GM12878 (cell line): ENCODE measurements at regions not wholly inside any gene's neighbourhood (a gene's known extent, or its start where the extent isn't known, plus 50 kb on each side); places are given as distances from the start of the nearest gene placed in this dataset.

ENCODE experiments used
- ATAC-seq: fragments of 200-7000 bp; cut with Tn5 transposase; 3 replicates; pipeline ENCODE4 v1.9.1; 2020; ENCODE audit warnings: mild to moderate bottlenecking, moderate library complexity
- BruUV-seq: library from RNA; stranded (reverse); fragments of 400-500 nt; replicated peaks from 2 replicates; lab custom pipeline; 2021; lab: Mats Ljungman, UMichigan
- CTCF ChIA-PET: fragments of 300-600 bp; sonication (Branson Sonifier 250); formaldehyde crosslinking; extraction: SDS; loops from one replicate; lab custom pipeline; 2021; ENCODE audit warnings: inconsistent platforms; lab: Yijun Ruan, JAX
- POLR2A ChIA-PET: fragments of 350-600 bp; formaldehyde crosslinking; extraction: SDS; loops from one replicate; lab custom pipeline; 2021; ENCODE audit warnings: inconsistent platforms; lab: Charles Lee
- RAD21 ChIA-PET: fragments of 300-600 bp; sonication (Branson Sonifier 250); formaldehyde crosslinking; loops from one replicate; lab custom pipeline; 2023; ENCODE audit warnings: antibody characterized with exemption; ENCODE audit not compliant: unreplicated experiment; lab: Charles Lee
- SMC1A ChIA-PET: fragments of 300-600 bp; sonication (Branson Sonifier 250); formaldehyde crosslinking; loops from one replicate; lab custom pipeline; 2023; ENCODE audit not compliant: unreplicated experiment, uncharacterized antibody; lab: Charles Lee
- DNase-seq: peaks from one replicate; pipeline ENCODE4 v3.0.0-alpha.2; 2011; ENCODE audit warnings: low read depth, low spot score
- FAIRE-seq: peaks from 3 replicates; lab custom pipeline; 2011; peaks lifted over from hg19 to GRCh38; lab: Jason Lieb, UNC
- H2AFZ ChIP-seq: 2 replicates; pipeline ENCODE4 v1.6.0; 2011; ENCODE audit warnings: low read depth, low read length, control low read depth; ENCODE audit not compliant: control insufficient read depth
- H3K27ac ChIP-seq: 2 replicates; pipeline ENCODE4 v1.5.1; 2011; ENCODE audit warnings: control low read depth; ENCODE audit not compliant: control insufficient read depth, insufficient read depth
- H3K27me3 ChIP-seq, 2 experiments: replicated peaks in 1 of 2; 2 replicates each; pipeline versions ENCODE4 v1.6.0 to v1.6.1; 2011; ENCODE audit warnings: low read length in 1 of 2; ENCODE audit not compliant: control insufficient read depth in 2 of 2, insufficient read depth in 2 of 2
- H3K36me3 ChIP-seq, 2 experiments: 2 replicates each; pipeline ENCODE4 v1.5.1; 2011; ENCODE audit warnings: low read length in 1 of 2; ENCODE audit not compliant: control insufficient read depth in 2 of 2, insufficient read depth in 2 of 2
- H3K4me1 ChIP-seq: 2 replicates; pipeline ENCODE4 v1.6.1; 2011; ENCODE audit warnings: mild to moderate bottlenecking, low read length, moderate library complexity, mixed read lengths; ENCODE audit not compliant: control insufficient read depth, insufficient read depth
- H3K4me2 ChIP-seq: 2 replicates; pipeline ENCODE4 v1.6.0; 2011; ENCODE audit warnings: control low read depth; ENCODE audit not compliant: control insufficient read depth, insufficient read depth
- H3K4me3 ChIP-seq: fragments of 200-600 bp; sonication (generic); 2 replicates; pipeline ENCODE4 v1.5.1; 2016
- H3K79me2 ChIP-seq: 2 replicates; pipeline ENCODE4 v1.6.0; 2011; ENCODE audit warnings: low read length; ENCODE audit not compliant: control insufficient read depth, insufficient read depth
- H3K9ac ChIP-seq: 2 replicates; pipeline ENCODE4 v1.8.0; 2011; ENCODE audit warnings: low read length, control low read depth, mixed read lengths; ENCODE audit not compliant: control insufficient read depth, insufficient read depth
- H3K9me3 ChIP-seq: replicated peaks from 3 replicates; pipeline ENCODE4 v1.5.1; 2011; ENCODE audit warnings: mild to moderate bottlenecking, low read length; ENCODE audit not compliant: control insufficient read depth, insufficient read depth
- H4K20me1 ChIP-seq: 2 replicates; pipeline ENCODE4 v1.6.0; 2011; ENCODE audit not compliant: control insufficient read depth, insufficient read depth
- CREB1 ChIP-seq: IDR thresholded peaks from 2 replicates; pipeline ENCODE4 v1.6.1; 2012; ENCODE audit warnings: low read depth, mild to moderate bottlenecking, inconsistent platforms
- E2F8 ChIP-seq: fragments of 450-650 bp; IDR thresholded peaks from 2 replicates; pipeline ENCODE4 v1.6.1; 2018; ENCODE audit warnings: mild to moderate bottlenecking, low read depth, moderate library complexity; ENCODE audit not compliant: partially characterized antibody
- RELA ChIP-seq: fragments of 450-650 bp; IDR thresholded peaks from 2 replicates; pipeline ENCODE4 v1.8.0; 2014; ENCODE audit warnings: borderline replicate concordance; ENCODE audit not compliant: partially characterized antibody
- ZNF592 ChIP-seq: fragments of 450-650 bp; IDR thresholded peaks from 2 replicates; pipeline ENCODE4 v1.6.1; 2017; ENCODE audit warnings: mild to moderate bottlenecking, moderate library complexity
- ZNF687 ChIP-seq: fragments of 450-650 bp; IDR thresholded peaks from 2 replicates; pipeline ENCODE4 v1.6.1; 2017; ENCODE audit warnings: mild to moderate bottlenecking, moderate library complexity
- WGBS: methylation state at CpG from one replicate; pipeline ENCODE4 v1.1.6; 2016; ENCODE audit warnings: low lambda C conversion rate; ENCODE audit not compliant: insufficient replicate concordance, insufficient coverage; ENCODE audit errors: missing lambda C conversion rate; 5-methylcytosine and 5-hydroxymethylcytosine counted together
- in situ Hi-C: fragments of 300-500 bp; cut with MboI; formaldehyde crosslinking; loops from 9 replicates; pipeline ENCODE4 v1.14.3; 2018; ENCODE audit warnings: mixed read lengths
- intact Hi-C: fragments of 100-400 bp; cut with micrococcal nuclease; formaldehyde crosslinking; loops from one replicate; pipeline ENCODE4 v1.14.2; 2022; ENCODE audit not compliant: unreplicated experiment

- intact Hi-C loops (no loop called here), in situ Hi-C loops (no loop called here)
- WGBS: 56% methylated on average over 6 of the region's 6 CpGs
- H3K27me3 ChIP-seq: no peaks in the 10 kb centered on the region
- POLR2A ChIA-PET: no interaction called here
- no peak overlapping the region for H3K9ac ChIP-seq
- ATAC-seq: no peak
- no peaks in the 10 kb centered on the region; the same call in 2 of the 3 replicates for H3K9me3 ChIP-seq
- no peak overlapping the region for H3K4me3 ChIP-seq
- no peak overlapping the region for H3K4me2 ChIP-seq
- no TSS peak for BruUV-seq
- no peak for TF ChIP-seq ZNF592
- no peak for TF ChIP-seq ZNF687
- no peak for TF ChIP-seq E2F8
- TF ChIP-seq CREB1: no peak
- TF ChIP-seq RELA: no peak
- peaks cover 8% of the 10 kb centered on the region for H3K4me1 ChIP-seq
- no peak overlapping the region for H2AFZ ChIP-seq
- H3K36me3 ChIP-seq: no peaks in the 10 kb centered on the region
- DNase-seq: no peak
- H3K79me2 ChIP-seq: no peaks in the 10 kb centered on the region
- SMC1A ChIA-PET: interaction anchor here (1.1 kb wide), 1 partner anchor 20 kb away, joined by 6 read pairs; no protein-coding TSS in a partner anchor
- H4K20me1 ChIP-seq: no peaks in the 10 kb centered on the region
- RAD21 ChIA-PET: no interaction called here
- H3K27ac ChIP-seq: no peak overlapping the region
- CTCF ChIA-PET: no interaction called here
- no peak for FAIRE-seq
These were observed 121.2 kb downstream of the CRYAA start for GRCh38 chr21:43289966-43290365.
